ENCODE measurements at regions not wholly inside any gene's neighbourhood (a gene's known extent, or its start where the extent isn't known, plus 50 kb on each side); places are given as distances from the start of the nearest gene placed in this dataset.
"Not testable (repeated sequence)": the region's sequence is repeated elsewhere in the genome, so short reads cannot be mapped to it uniquely, and the experiment has no call there.

- not testable (repeated sequence) for TF ChIP-seq CTCF, POLR2A, EP300, POLR2AphosphoS5 (IDR thresholded peaks at IDR 0.05)
Observed at GRCh38 chr21:8251701-8252100, 2269.7 kb upstream of the TPTE start.

Data from suprapubic skin (tissue), 4 donors.